Endodermal cell (in vitro differentiated cells): ENCODE measurements at regions not wholly inside any gene's neighbourhood (a gene's known extent, or its start where the extent isn't known, plus 50 kb on each side); places are given as distances from the start of the nearest gene placed in this dataset.

ENCODE experiments used
- DNase-seq: peaks from one replicate; pipeline ENCODE4 v3.0.0-alpha.2; 2017
- H3K27ac ChIP-seq: 2 replicates; pipeline ENCODE4 v1.5.1; 2013; ENCODE audit warnings: mild to moderate bottlenecking, low read depth, low read length, moderate library complexity
- H3K27me3 ChIP-seq: 2 replicates; pipeline ENCODE4 v1.6.1; 2013; ENCODE audit warnings: mild to moderate bottlenecking, low read length, moderate library complexity; ENCODE audit not compliant: insufficient read depth, control insufficient read depth, poor library complexity, severe bottlenecking
- H3K36me3 ChIP-seq: 2 replicates; pipeline ENCODE4 v1.7.0; 2013; ENCODE audit warnings: mild to moderate bottlenecking, low read length, moderate library complexity; ENCODE audit not compliant: control insufficient read depth, insufficient read depth
- H3K4me1 ChIP-seq: one replicate; pipeline ENCODE4 v1.7.0; 2013; ENCODE audit warnings: low read length; ENCODE audit not compliant: control insufficient read depth, insufficient read depth
- H3K4me3 ChIP-seq: 2 replicates; pipeline ENCODE4 v1.5.1; 2013; ENCODE audit warnings: mild to moderate bottlenecking, low read length, moderate library complexity
- H3K9ac ChIP-seq: 2 replicates; pipeline ENCODE4 v1.6.1; 2013; ENCODE audit warnings: mild to moderate bottlenecking, low read length, moderate library complexity; ENCODE audit not compliant: poor library complexity, severe bottlenecking; ENCODE audit errors: extremely low read depth
- H3K9me3 ChIP-seq: 2 replicates; pipeline ENCODE4 v1.6.1; 2013; ENCODE audit warnings: mild to moderate bottlenecking, low read length, moderate library complexity; ENCODE audit not compliant: control insufficient read depth
- H3K27ac Mint-ChIP-seq: 2 replicates; pipeline ENCODE4 v1.8.0; 2020; ENCODE audit warnings: mixed read lengths
- H3K27me3 Mint-ChIP-seq: 2 replicates; pipeline ENCODE4 v1.8.0; 2021; ENCODE audit warnings: mild to moderate bottlenecking, mixed read lengths; ENCODE audit not compliant: insufficient read depth
- H3K36me3 Mint-ChIP-seq: 2 replicates; pipeline ENCODE4 v1.8.0; 2020; ENCODE audit warnings: low read depth, mixed read lengths
- H3K4me1 Mint-ChIP-seq: 2 replicates; pipeline ENCODE4 v1.8.0; 2020; ENCODE audit warnings: mixed read lengths
- H3K4me3 Mint-ChIP-seq: 2 replicates; pipeline ENCODE4 v1.8.0; 2020; ENCODE audit warnings: mild to moderate bottlenecking, moderate library complexity, mixed read lengths
- H3K9me3 Mint-ChIP-seq: 2 replicates; pipeline ENCODE4 v1.8.0; 2020; ENCODE audit warnings: mild to moderate bottlenecking, mixed read lengths
- WGBS, 2 experiments: methylation state at CpG; one replicate each; pipeline versions ENCODE4 v1.1.5 to v1.1.7; 2013; ENCODE audit warnings: missing lambda C conversion rate in 2 of 2, mixed read lengths in 1 of 2; ENCODE audit not compliant: insufficient coverage in 1 of 2, insufficient read length in 1 of 2; 5-methylcytosine and 5-hydroxymethylcytosine counted together
- TF ChIP-seq, protein P1 (sequence below): fragments of 200-600 bp; sonication (generic); conservative IDR thresholded peaks from 2 replicates; pipeline ENCODE4 v1.5.0; 2021; ENCODE audit warnings: antibody characterized with exemption, mild to moderate bottlenecking

GRCh38 chr22:22184277-22184807 is 60.2 kb upstream of the VPREB1 start:
- H3K9me3 Mint-ChIP-seq = peaks cover 18% of the 10 kb centered on the region
- TF ChIP-seq, protein P1, sequence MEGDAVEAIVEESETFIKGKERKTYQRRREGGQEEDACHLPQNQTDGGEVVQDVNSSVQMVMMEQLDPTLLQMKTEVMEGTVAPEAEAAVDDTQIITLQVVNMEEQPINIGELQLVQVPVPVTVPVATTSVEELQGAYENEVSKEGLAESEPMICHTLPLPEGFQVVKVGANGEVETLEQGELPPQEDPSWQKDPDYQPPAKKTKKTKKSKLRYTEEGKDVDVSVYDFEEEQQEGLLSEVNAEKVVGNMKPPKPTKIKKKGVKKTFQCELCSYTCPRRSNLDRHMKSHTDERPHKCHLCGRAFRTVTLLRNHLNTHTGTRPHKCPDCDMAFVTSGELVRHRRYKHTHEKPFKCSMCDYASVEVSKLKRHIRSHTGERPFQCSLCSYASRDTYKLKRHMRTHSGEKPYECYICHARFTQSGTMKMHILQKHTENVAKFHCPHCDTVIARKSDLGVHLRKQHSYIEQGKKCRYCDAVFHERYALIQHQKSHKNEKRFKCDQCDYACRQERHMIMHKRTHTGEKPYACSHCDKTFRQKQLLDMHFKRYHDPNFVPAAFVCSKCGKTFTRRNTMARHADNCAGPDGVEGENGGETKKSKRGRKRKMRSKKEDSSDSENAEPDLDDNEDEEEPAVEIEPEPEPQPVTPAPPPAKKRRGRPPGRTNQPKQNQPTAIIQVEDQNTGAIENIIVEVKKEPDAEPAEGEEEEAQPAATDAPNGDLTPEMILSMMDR = no peak
- H3K4me1 Mint-ChIP-seq = peaks cover 4% of the 10 kb centered on the region
- Histone ChIP-seq H3K27me3 (peaks cover 80% of the 10 kb centered on the region), H3K4me1 (peaks cover 10% of the 10 kb centered on the region), H3K27ac (no peak overlapping the region), H3K9ac (no peak overlapping the region), H3K9me3 (no peaks in the 10 kb centered on the region), H3K4me3 (no peak overlapping the region), H3K36me3 (no peaks in the 10 kb centered on the region)
- no peak for DNase-seq
- WGBS, 2 experiments = 79% methylated on average over 5 to 6 of the region's 6 CpGs
- no peak overlapping the region for H3K27ac Mint-ChIP-seq
- H3K27me3 Mint-ChIP-seq = peaks cover 98% of the 10 kb centered on the region
- H3K36me3 Mint-ChIP-seq = no peaks in the 10 kb centered on the region
- no peak overlapping the region for H3K4me3 Mint-ChIP-seq

DNA sequence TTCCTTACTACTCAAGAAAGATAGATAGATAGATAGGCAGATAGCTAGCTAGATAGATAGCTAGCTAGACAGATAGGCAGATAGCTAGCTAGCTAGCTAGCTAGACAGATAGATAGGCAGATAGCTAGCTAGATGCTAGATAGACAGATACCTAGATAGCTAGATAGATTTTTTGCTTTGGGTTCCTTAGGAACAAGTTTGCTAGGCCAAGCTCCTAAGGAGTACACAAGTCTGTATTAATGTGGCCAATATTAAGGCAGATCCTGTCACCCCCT is 61.7 kb upstream of the VPREB1 start:
- no peak overlapping the region for H3K27ac Mint-ChIP-seq
- no peaks in the 10 kb centered on the region for H3K36me3 Mint-ChIP-seq
- Histone ChIP-seq H3K4me1 (peaks cover 10% of the 10 kb centered on the region), H3K36me3 (no peaks in the 10 kb centered on the region), H3K27ac (no peak overlapping the region), H3K4me3 (no peak overlapping the region), H3K9ac (no peak overlapping the region), H3K9me3 (no peaks in the 10 kb centered on the region), H3K27me3 (peaks cover 84% of the 10 kb centered on the region)
- H3K9me3 Mint-ChIP-seq = peaks cover 7% of the 10 kb centered on the region
- peaks cover 10% of the 10 kb centered on the region for H3K4me1 Mint-ChIP-seq
- no peak overlapping the region for H3K4me3 Mint-ChIP-seq
- TF ChIP-seq, protein P1 = no peak
- DNase-seq = no peak
- H3K27me3 Mint-ChIP-seq = peaks cover 98% of the 10 kb centered on the region

DNA sequence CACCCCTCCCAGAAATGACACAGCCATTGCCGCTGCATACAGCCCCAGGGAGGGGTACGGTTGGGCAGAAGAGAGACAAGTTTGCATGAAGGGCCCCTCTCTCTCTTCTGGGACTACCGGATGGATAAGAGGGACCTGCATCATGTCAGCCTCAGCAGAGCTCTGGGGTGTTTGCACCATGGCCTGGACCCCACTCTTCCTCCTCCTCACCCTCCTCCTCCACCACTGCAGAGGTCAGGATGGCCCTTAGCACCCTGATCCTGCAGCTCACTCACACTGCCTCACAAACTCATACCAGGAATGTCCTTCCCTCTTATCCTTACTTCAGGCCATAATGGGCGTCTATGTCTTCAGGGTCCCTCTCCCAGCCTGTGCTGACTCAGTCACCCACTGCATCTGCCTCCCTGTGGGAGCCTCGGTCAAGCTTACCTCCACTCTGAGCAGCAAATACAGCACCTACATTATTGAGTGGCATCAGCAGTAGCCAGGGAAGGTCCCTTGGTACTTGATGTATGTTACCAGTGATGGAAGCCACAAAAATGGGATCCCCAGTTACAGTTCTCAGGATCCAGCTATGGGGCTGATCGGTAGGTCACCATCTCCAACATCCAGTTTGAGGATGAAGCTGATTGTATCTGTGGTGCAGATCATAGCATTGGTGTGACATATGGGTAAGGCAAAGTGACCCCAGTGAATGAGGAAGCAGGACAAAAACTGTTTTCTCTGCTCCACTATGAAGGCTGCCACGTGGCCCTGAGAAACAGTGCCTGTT is 62.2 kb upstream of the VPREB1 start:
- Histone ChIP-seq H3K9ac (no peak overlapping the region), H3K36me3 (no peaks in the 10 kb centered on the region), H3K9me3 (no peaks in the 10 kb centered on the region), H3K27ac (no peak overlapping the region), H3K27me3 (peaks cover 86% of the 10 kb centered on the region), H3K4me3 (no peak overlapping the region), H3K4me1 (peaks cover 10% of the 10 kb centered on the region)
- TF ChIP-seq, protein P1 = no peak
- Mint-ChIP-seq H3K4me3 (no peak overlapping the region), H3K27me3 (peaks cover 99% of the 10 kb centered on the region), H3K36me3 (no peaks in the 10 kb centered on the region), H3K9me3 (peaks cover 3% of the 10 kb centered on the region), H3K4me1 (peaks cover 10% of the 10 kb centered on the region), H3K27ac (no peak overlapping the region)
- no peak for DNase-seq
- 74 to 91% methylated on average over 3 to 7 of the region's 7 CpGs for WGBS, 2 experiments
